ENCODE measurements at regions not wholly inside any gene's neighbourhood (a gene's known extent, or its start where the extent isn't known, plus 50 kb on each side); places are given as distances from the start of the nearest gene placed in this dataset.
"Not testable (repeated sequence)": the region's sequence is repeated elsewhere in the genome, so short reads cannot be mapped to it uniquely, and the experiment has no call there.

DNA sequence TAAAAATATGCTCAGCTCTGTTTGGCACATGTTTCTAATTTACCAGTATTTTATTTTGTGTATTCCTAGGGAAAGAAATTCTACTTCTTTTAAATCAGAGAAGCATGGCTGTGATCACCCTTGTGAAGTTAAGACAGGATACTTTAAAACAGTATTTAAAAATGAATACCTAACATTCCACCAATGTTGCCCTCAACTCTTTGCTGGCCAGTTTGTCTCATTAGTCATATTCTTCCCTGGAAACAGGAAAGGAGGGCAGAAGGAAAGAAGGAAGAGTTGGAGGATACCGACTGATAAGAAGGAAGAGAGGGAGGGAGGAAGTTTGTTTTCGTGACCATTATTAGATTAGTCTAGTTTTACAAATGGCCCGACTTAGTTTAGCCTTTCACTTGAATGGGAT, 137.4 kb downstream of the PLK2 start:
- ATAC-seq (ENCODE audit: low FRiP score) (no peak), DNase-seq (no peak)
- no peaks in the 10 kb centered on the region for H3K9me3 ChIP-seq (ENCODE audit: control insufficient read depth, low read length)
- H3K4me1 ChIP-seq (ENCODE audit: control insufficient read depth in 1 of 2, insufficient read depth in 2 of 2, low read length in 2 of 2): peaks cover 1 to 7% of the 10 kb centered on the region in 2 donors
- no peaks in the 10 kb centered on the region for H3K36me3 ChIP-seq (ENCODE audit: control insufficient read depth in 1 of 2, insufficient read depth in 2 of 2, low read length in 1 of 2)
- WGBS, 2 donors: 38 to 43% methylated on average over 3 of the region's 3 CpGs
- H3K27me3 ChIP-seq (ENCODE audit: control insufficient read depth in 1 of 2, insufficient read depth in 2 of 2, low read length in 1 of 2): no peaks in the 10 kb centered on the region
- intact Hi-C loops (cut with DNase I): no loop called here
- H3K27ac ChIP-seq (ENCODE audit: low read depth in 1 of 2, low read length in 2 of 2): no peak overlapping the region
- no peak overlapping the region for H3K4me3 ChIP-seq (ENCODE audit: low read length in 2 of 2)

DNA sequence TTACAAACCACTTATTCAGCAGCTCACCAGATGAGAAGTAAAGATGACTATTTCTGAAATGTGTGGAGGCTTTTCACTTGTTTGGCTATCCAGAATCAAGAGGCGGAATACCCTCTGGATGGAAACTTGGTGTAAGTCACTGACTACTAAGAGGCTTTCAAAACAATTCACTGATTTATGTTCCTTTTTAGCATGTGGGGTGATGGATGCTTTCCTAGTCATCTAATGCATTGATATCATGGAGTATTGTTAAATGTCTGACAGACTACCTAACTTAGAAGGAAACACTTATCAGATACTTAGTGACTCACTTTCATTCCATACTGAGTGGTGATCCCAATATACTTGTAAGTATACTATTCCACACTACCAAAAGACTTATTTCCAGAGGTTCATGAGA, 141.4 kb downstream of the PLK2 start:
- Histone ChIP-seq H3K4me1 (ENCODE audit: control insufficient read depth in 1 of 2, insufficient read depth in 2 of 2, low read length in 2 of 2) (peaks cover 1 to 7% of the 10 kb centered on the region in 2 donors), H3K4me3 (ENCODE audit: low read length in 2 of 2) (no peak overlapping the region), H3K36me3 (ENCODE audit: control insufficient read depth in 1 of 2, insufficient read depth in 2 of 2, low read length in 1 of 2) (no peaks in the 10 kb centered on the region), H3K9me3 (ENCODE audit: control insufficient read depth, low read length) (no peaks in the 10 kb centered on the region), H3K27me3 (ENCODE audit: control insufficient read depth in 1 of 2, insufficient read depth in 2 of 2, low read length in 1 of 2) (no peaks in the 10 kb centered on the region), H3K27ac (ENCODE audit: low read depth in 1 of 2, low read length in 2 of 2) (no peak overlapping the region)
- no peak for DNase-seq
- WGBS, 2 donors: 97 to 98% methylated on average over 1 of the region's 1 CpG
- intact Hi-C loops (cut with DNase I): no loop called here
- no peak for ATAC-seq (ENCODE audit: low FRiP score)

DNA sequence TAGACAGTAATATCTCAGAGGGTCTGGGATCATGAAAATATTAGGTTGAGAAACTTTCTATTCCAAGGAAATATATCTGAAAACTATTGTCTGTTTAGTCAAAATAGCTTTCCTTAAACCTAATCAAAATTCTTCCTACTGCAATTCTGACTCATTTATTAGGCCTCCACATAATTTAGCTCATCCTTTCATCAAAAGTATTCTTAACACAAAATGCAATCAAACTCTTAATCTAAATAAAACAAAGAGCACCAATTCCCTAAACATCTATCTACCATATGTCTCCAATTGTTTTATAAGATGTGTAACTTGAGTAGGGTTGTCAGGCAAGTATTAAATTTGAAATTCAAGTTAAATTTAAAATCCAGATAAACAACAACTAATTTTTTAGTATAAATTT, 142.1 kb downstream of the PLK2 start:
- peaks cover 1 to 4% of the 10 kb centered on the region in 2 donors for H3K4me1 ChIP-seq (ENCODE audit: control insufficient read depth in 1 of 2, insufficient read depth in 2 of 2, low read length in 2 of 2)
- intact Hi-C loops (cut with DNase I): no loop called here
- H3K9me3 ChIP-seq (ENCODE audit: control insufficient read depth, low read length): no peaks in the 10 kb centered on the region
- ATAC-seq (ENCODE audit: low FRiP score) (no peak), DNase-seq (no peak)
- no peak overlapping the region for H3K27ac ChIP-seq (ENCODE audit: low read depth in 1 of 2, low read length in 2 of 2)
- no peaks in the 10 kb centered on the region for H3K27me3 ChIP-seq (ENCODE audit: control insufficient read depth in 1 of 2, insufficient read depth in 2 of 2, low read length in 1 of 2)
- no peaks in the 10 kb centered on the region for H3K36me3 ChIP-seq (ENCODE audit: control insufficient read depth in 1 of 2, insufficient read depth in 2 of 2, low read length in 1 of 2)
- no peak overlapping the region for H3K4me3 ChIP-seq (ENCODE audit: low read length in 2 of 2)

DNA sequence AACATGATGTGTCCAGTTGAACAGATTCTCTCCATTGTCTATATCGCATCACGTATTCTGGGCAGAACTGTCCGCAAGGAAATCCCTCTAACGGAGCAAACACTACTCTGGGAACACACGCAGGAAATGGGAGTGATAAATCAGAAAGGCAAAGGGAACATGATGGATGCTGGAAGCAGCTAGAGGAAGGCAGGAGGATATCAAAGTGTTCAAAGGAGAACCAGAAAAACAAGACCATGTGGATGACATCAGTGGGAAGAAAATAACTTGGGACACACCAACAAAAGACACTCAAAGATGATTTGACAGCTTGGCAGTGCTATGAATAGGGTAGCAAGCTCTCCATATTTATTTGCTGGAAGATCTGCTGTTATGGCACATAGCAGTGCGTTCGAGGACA, 142.9 kb downstream of the PLK2 start:
- no peaks in the 10 kb centered on the region for H3K27me3 ChIP-seq (ENCODE audit: control insufficient read depth in 1 of 2, insufficient read depth in 2 of 2, low read length in 1 of 2)
- no peaks in the 10 kb centered on the region for H3K4me1 ChIP-seq (ENCODE audit: control insufficient read depth in 1 of 2, insufficient read depth in 2 of 2, low read length in 2 of 2)
- no peak overlapping the region for H3K27ac ChIP-seq (ENCODE audit: low read depth in 1 of 2, low read length in 2 of 2)
- DNase-seq (no peak), ATAC-seq (ENCODE audit: low FRiP score) (no peak)
- intact Hi-C loops (cut with DNase I): no loop called here
- H3K9me3 ChIP-seq (ENCODE audit: control insufficient read depth, low read length): no peaks in the 10 kb centered on the region
- H3K4me3 ChIP-seq (ENCODE audit: low read length in 2 of 2): no peak overlapping the region
- 82 to 90% methylated on average over 7 of the region's 7 CpGs for WGBS, 2 donors
- H3K36me3 ChIP-seq (ENCODE audit: control insufficient read depth in 1 of 2, insufficient read depth in 2 of 2, low read length in 1 of 2): no peaks in the 10 kb centered on the region

DNA sequence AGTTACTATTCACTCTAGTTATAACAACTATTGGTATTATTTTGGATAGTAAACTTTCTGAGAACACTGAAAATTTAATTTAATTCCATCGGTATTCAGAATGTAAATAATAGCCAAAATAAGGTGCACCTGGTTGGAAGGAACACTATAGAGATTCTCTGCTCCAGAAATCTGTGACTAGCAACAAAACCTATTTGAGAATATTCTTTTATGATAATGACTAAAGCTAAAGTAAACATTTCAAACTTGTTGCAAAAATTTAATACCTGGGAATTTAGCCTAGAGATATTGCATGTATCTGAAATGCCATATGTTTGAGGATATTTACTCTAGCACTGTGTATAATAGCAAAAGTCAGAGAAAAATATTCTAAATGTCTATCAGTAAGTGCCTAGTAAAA, 144.1 kb downstream of the PLK2 start:
- Histone ChIP-seq H3K4me3 (ENCODE audit: low read length in 2 of 2) (no peak overlapping the region), H3K36me3 (ENCODE audit: control insufficient read depth in 1 of 2, insufficient read depth in 2 of 2, low read length in 1 of 2) (no peaks in the 10 kb centered on the region), H3K4me1 (ENCODE audit: control insufficient read depth in 1 of 2, insufficient read depth in 2 of 2, low read length in 2 of 2) (no peaks in the 10 kb centered on the region), H3K27me3 (ENCODE audit: control insufficient read depth in 1 of 2, insufficient read depth in 2 of 2, low read length in 1 of 2) (no peaks in the 10 kb centered on the region), H3K9me3 (ENCODE audit: control insufficient read depth, low read length) (no peaks in the 10 kb centered on the region), H3K27ac (ENCODE audit: low read depth in 1 of 2, low read length in 2 of 2) (no peak overlapping the region)
- intact Hi-C loops (cut with DNase I): no loop called here
- WGBS, 2 donors: 95 to 100% methylated on average over 1 of the region's 1 CpG
- no peak for ATAC-seq (ENCODE audit: low FRiP score)
- DNase-seq: no peak

DNA sequence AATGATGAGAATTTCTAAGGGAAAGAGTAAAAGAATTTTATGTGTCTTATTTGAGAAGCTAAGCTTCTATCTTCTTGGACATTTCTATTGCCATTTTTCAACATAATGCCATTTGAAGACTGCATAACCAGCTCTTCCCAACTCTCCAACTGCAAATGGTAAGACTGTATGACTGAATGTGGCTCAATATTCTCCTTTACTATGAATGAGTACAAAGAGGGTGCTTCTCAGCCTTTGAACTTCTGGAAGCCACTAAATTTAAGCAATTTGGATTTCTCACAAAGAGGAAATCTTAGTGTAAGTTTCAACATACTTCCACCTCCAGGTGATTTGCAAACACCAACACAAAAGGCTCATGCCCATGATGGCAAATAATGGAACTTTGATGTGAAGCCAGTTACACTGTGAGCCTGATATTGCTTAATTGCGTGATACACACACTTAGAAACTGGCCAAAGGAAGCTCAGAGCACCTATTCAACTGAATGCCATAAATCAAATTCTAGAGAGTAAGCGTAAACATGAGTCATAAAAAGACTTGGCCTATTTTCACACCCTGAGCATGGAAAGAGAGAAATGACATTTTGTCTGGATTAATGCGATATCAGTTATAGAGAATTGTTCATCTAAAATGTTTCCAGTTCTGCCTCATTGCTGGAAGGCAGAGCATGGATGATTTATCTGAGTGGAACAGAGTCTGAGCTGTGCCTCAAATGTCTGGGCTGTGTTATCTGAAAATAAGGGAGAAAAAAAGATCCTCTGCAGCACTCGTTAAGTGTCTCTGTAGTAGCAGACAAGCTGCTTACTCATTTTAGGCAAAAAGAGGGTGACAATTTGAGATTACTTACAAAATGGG, 145.3 kb downstream of the PLK2 start:
- 84 to 92% methylated on average over 4 of the region's 4 CpGs for WGBS, 2 donors
- Histone ChIP-seq H3K9me3 (ENCODE audit: control insufficient read depth, low read length) (no peaks in the 10 kb centered on the region), H3K27me3 (ENCODE audit: control insufficient read depth in 1 of 2, insufficient read depth in 2 of 2, low read length in 1 of 2) (no peaks in the 10 kb centered on the region), H3K27ac (ENCODE audit: low read depth in 1 of 2, low read length in 2 of 2) (no peak overlapping the region), H3K4me3 (ENCODE audit: low read length in 2 of 2) (no peak overlapping the region), H3K4me1 (ENCODE audit: control insufficient read depth in 1 of 2, insufficient read depth in 2 of 2, low read length in 2 of 2) (no peaks in the 10 kb centered on the region), H3K36me3 (ENCODE audit: control insufficient read depth in 1 of 2, insufficient read depth in 2 of 2, low read length in 1 of 2) (no peaks in the 10 kb centered on the region)
- ATAC-seq (ENCODE audit: low FRiP score): no peak
- no peak for DNase-seq
- intact Hi-C loops (cut with DNase I): no loop called here

DNA sequence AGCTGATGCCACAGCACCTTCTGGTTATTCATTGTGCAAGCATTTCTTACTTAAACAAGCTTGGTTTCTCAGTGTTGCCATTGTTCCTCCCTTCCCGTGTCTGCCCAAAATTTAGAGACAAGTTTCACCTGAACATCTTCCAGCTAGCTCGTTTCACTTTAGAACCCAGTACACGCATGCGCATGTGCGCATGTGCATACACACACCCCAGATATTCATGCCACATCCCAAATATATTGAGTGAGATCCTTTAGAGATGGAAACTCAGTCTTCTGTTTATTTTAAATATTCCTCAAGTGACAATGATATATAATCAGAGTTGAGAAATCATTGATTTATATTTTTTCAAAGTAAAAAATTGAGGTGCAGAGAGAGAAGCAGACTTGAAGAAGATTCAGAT, 147.6 kb downstream of the PLK2 start:
- intact Hi-C loops (cut with DNase I): no loop called here
- no peak overlapping the region for H3K27ac ChIP-seq (ENCODE audit: low read depth in 1 of 2, low read length in 2 of 2)
- ATAC-seq (ENCODE audit: low FRiP score): no peak
- 82 to 92% methylated on average over 5 of the region's 5 CpGs for WGBS, 2 donors
- no peaks in the 10 kb centered on the region for H3K4me1 ChIP-seq (ENCODE audit: control insufficient read depth in 1 of 2, insufficient read depth in 2 of 2, low read length in 2 of 2)
- H3K27me3 ChIP-seq (ENCODE audit: control insufficient read depth in 1 of 2, insufficient read depth in 2 of 2, low read length in 1 of 2): no peaks in the 10 kb centered on the region
- DNase-seq: no peak
- no peaks in the 10 kb centered on the region for H3K36me3 ChIP-seq (ENCODE audit: control insufficient read depth in 1 of 2, insufficient read depth in 2 of 2, low read length in 1 of 2)
- no peak overlapping the region for H3K4me3 ChIP-seq (ENCODE audit: low read length in 2 of 2)
- H3K9me3 ChIP-seq (ENCODE audit: control insufficient read depth, low read length): no peaks in the 10 kb centered on the region

DNA sequence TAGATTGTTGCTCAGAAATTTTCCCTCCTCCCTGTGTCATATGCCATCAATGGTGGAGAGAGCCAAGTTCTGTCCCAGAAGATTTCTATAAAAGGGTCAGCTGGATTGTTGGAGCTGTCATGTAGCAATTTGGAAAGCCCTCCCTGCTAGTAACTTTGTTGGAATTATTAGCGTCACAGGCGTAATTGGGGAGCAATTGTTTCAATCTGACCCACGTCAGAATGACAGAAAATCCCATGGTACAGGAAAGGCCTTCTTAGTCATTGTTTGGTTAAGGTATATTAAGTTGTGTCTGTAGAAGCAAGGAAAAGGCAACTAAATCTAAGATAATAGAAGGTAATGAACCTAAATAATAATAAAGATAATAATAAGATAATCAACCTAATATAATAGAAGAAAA, 148.4 kb downstream of the PLK2 start:
- H3K27me3 ChIP-seq (ENCODE audit: control insufficient read depth in 1 of 2, insufficient read depth in 2 of 2, low read length in 1 of 2): no peaks in the 10 kb centered on the region
- H3K9me3 ChIP-seq (ENCODE audit: control insufficient read depth, low read length): no peaks in the 10 kb centered on the region
- H3K4me1 ChIP-seq (ENCODE audit: control insufficient read depth in 1 of 2, insufficient read depth in 2 of 2, low read length in 2 of 2): no peaks in the 10 kb centered on the region
- DNase-seq (no peak), ATAC-seq (ENCODE audit: low FRiP score) (no peak)
- intact Hi-C loops (cut with DNase I): no loop called here
- H3K36me3 ChIP-seq (ENCODE audit: control insufficient read depth in 1 of 2, insufficient read depth in 2 of 2, low read length in 1 of 2): no peaks in the 10 kb centered on the region
- H3K4me3 ChIP-seq (ENCODE audit: low read length in 2 of 2): no peak overlapping the region
- 92 to 94% methylated on average over 3 of the region's 3 CpGs for WGBS, 2 donors
- no peak overlapping the region for H3K27ac ChIP-seq (ENCODE audit: low read depth in 1 of 2, low read length in 2 of 2)

DNA sequence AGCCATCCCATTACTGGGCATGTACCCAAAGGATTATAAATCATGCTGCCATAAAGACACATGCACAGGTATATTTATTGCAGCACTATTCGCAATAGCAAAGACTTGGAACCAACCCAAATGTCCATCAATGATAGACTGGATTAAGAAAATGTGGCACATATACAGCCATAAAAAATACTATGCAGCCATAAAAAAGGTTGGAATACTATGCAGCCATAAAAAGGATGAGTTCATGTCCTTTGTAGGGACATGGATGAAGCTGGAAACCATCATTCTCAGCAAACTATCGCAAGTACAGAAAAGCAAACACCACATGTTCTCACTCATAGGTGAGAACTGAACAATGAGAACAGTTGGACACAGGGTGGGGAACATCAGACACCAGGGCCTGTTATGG, 151.5 kb downstream of the PLK2 start:
- H3K27ac ChIP-seq (ENCODE audit: low read depth in 1 of 2, low read length in 2 of 2); H3K4me3 ChIP-seq (ENCODE audit: low read length in 2 of 2); DNase-seq; H3K36me3 ChIP-seq (ENCODE audit: control insufficient read depth in 1 of 2, insufficient read depth in 2 of 2, low read length in 1 of 2); intact Hi-C loops (cut with DNase I); H3K9me3 ChIP-seq (ENCODE audit: control insufficient read depth, low read length); H3K4me1 ChIP-seq (ENCODE audit: control insufficient read depth in 1 of 2, insufficient read depth in 2 of 2, low read length in 2 of 2); H3K27me3 ChIP-seq (ENCODE audit: control insufficient read depth in 1 of 2, insufficient read depth in 2 of 2, low read length in 1 of 2); ATAC-seq (ENCODE audit: low FRiP score): not testable (repeated sequence)
- 85 to 94% methylated on average over 2 of the region's 2 CpGs for WGBS, 2 donors

All from aorta (tissue), 5 donors.